HUES64 (cell line): ENCODE measurements at regions not wholly inside any gene's neighbourhood (a gene's known extent, or its start where the extent isn't known, plus 50 kb on each side); places are given as distances from the start of the nearest gene placed in this dataset.

Experiments used
- H3K27ac ChIP-seq: 2 replicates; pipeline ENCODE4 v1.7.0; 2013; ENCODE audit warnings: low read depth, low read length, inconsistent platforms
- H3K27me3 ChIP-seq: 2 replicates; pipeline ENCODE4 v1.6.1; 2013; ENCODE audit warnings: mild to moderate bottlenecking, low read length; ENCODE audit not compliant: insufficient read depth
- H3K36me3 ChIP-seq: 2 replicates; pipeline ENCODE4 v1.6.1; 2013; ENCODE audit warnings: mild to moderate bottlenecking, low read length; ENCODE audit not compliant: insufficient read depth
- H3K4me1 ChIP-seq: 2 replicates; pipeline ENCODE4 v1.6.1; 2013; ENCODE audit warnings: mild to moderate bottlenecking, low read length, moderate library complexity; ENCODE audit not compliant: insufficient read depth
- H3K4me3 ChIP-seq: 2 replicates; pipeline ENCODE4 v1.5.1; 2013; ENCODE audit warnings: mild to moderate bottlenecking, low read length, moderate library complexity
- H3K9ac ChIP-seq: 2 replicates; pipeline ENCODE4 v1.6.1; 2013; ENCODE audit warnings: mild to moderate bottlenecking, low read depth, low read length
- H3K9me3 ChIP-seq: 2 replicates; pipeline ENCODE4 v1.6.1; 2013; ENCODE audit warnings: low read depth, low read length; ENCODE audit not compliant: insufficient read depth
- WGBS: fragments of 150-250, 120-280 bp; methylation state at CpG from one replicate; pipeline ENCODE4 v1.1.7; 2013; ENCODE audit warnings: missing lambda C conversion rate; 5-methylcytosine and 5-hydroxymethylcytosine counted together

DNA sequence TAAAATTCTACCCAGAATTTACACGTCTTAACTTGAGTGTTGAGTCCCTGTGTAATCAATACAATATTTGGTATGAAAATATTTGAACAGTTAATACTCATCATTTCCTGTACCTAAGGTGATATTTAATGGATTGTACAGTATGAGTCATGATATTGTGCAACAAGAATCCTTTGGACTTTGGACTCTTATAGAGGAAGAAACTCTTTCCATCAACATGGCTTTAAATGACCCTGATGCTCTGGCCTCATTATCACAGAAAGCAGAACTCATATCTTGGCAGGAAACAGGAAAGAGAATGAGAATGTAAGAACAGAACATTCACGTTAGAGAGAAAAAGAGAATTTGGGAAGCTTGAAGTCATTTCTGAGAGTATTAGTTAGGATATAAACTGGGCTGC, 168.8 kb upstream of the B3GALT2 start:
- Histone ChIP-seq H3K36me3 (no peaks in the 10 kb centered on the region), H3K9ac (no peak overlapping the region), H3K4me3 (no peak overlapping the region), H3K27me3 (no peaks in the 10 kb centered on the region), H3K27ac (no peak overlapping the region), H3K4me1 (no peaks in the 10 kb centered on the region), H3K9me3 (no peaks in the 10 kb centered on the region)
- 92% methylated on average over 2 of the region's 2 CpGs for WGBS

- Histone ChIP-seq H3K9me3 (no peaks in the 10 kb centered on the region), H3K27me3 (no peaks in the 10 kb centered on the region), H3K27ac (no peak overlapping the region), H3K36me3 (no peaks in the 10 kb centered on the region), H3K9ac (no peak overlapping the region), H3K4me3 (no peak overlapping the region), H3K4me1 (peaks cover 6% of the 10 kb centered on the region; the same call in 1 of the 2 replicates)
- WGBS, result 90% methylated on average over 1 of the region's 3 CpGs
Observed at GRCh38 chr1:193348769-193349535, 162.5 kb upstream of the B3GALT2 start.

GRCh38 chr1:193348091-193348768, 161.8 kb upstream of the B3GALT2 start:
- no peaks in the 10 kb centered on the region for H3K9me3 ChIP-seq
- no peak overlapping the region for H3K4me3 ChIP-seq
- H3K27ac ChIP-seq, result no peak overlapping the region
- no peak overlapping the region for H3K9ac ChIP-seq
- peaks cover 6% of the 10 kb centered on the region; the same call in 1 of the 2 replicates for H3K4me1 ChIP-seq
- H3K36me3 ChIP-seq, result no peaks in the 10 kb centered on the region
- H3K27me3 ChIP-seq, result no peaks in the 10 kb centered on the region
- WGBS, result 90% methylated on average over 6 of the region's 6 CpGs

GRCh38 chr1:193346085-193346484, 159.7 kb upstream of the B3GALT2 start:
- H3K27me3 ChIP-seq, result no peaks in the 10 kb centered on the region
- H3K9ac ChIP-seq, result no peak overlapping the region
- no peak overlapping the region for H3K27ac ChIP-seq
- H3K36me3 ChIP-seq, result no peaks in the 10 kb centered on the region
- H3K4me3 ChIP-seq, result no peak overlapping the region
- H3K4me1 ChIP-seq, result peaks cover 6% of the 10 kb centered on the region; the same call in 1 of the 2 replicates
- no peaks in the 10 kb centered on the region for H3K9me3 ChIP-seq

- H3K27me3 ChIP-seq, result no peaks in the 10 kb centered on the region
- H3K4me3 ChIP-seq, result no peak overlapping the region
- no peaks in the 10 kb centered on the region for H3K4me1 ChIP-seq
- 93% methylated on average over 13 of the region's 13 CpGs for WGBS
- no peaks in the 10 kb centered on the region for H3K9me3 ChIP-seq
- H3K9ac ChIP-seq, result no peak overlapping the region
- H3K27ac ChIP-seq, result no peak overlapping the region
- no peaks in the 10 kb centered on the region for H3K36me3 ChIP-seq
Observed at GRCh38 chr1:193342811-193343210, 156.4 kb upstream of the B3GALT2 start.

GRCh38 chr1:193340331-193340730, 153.9 kb upstream of the B3GALT2 start:
- Histone ChIP-seq H3K4me3 (no peak overlapping the region), H3K4me1 (no peaks in the 10 kb centered on the region), H3K9me3 (no peaks in the 10 kb centered on the region), H3K27me3 (no peaks in the 10 kb centered on the region), H3K9ac (no peak overlapping the region), H3K27ac (no peak overlapping the region), H3K36me3 (no peaks in the 10 kb centered on the region)

DNA sequence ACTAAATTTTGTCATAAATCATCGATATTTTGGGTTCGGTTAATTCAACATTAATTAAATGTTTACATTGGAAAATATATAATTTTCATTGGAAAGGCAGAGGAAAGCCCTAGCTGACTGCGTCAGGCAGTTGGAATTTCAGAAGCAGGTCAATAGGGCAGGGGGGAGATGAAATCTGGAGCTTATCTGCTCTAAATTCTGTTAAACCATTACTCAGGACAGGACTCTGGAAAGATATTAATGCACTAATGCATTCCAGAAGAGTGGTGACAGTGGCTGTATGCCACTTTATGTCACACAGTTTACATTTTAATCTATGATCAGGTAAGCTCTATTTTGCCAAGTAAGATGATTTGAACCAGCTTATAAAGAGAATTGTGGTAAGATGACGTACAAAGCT, 153.0 kb upstream of the B3GALT2 start:
- 97% methylated on average over 2 of the region's 4 CpGs for WGBS
- Histone ChIP-seq H3K9ac (no peak overlapping the region), H3K36me3 (no peaks in the 10 kb centered on the region), H3K4me3 (no peak overlapping the region), H3K27ac (no peak overlapping the region), H3K27me3 (no peaks in the 10 kb centered on the region), H3K9me3 (no peaks in the 10 kb centered on the region), H3K4me1 (no peaks in the 10 kb centered on the region)

GRCh38 chr1:193338194-193338593, 151.8 kb upstream of the B3GALT2 start:
- H3K4me3 ChIP-seq, result no peak overlapping the region
- H3K36me3 ChIP-seq, result no peaks in the 10 kb centered on the region
- H3K27me3 ChIP-seq, result no peaks in the 10 kb centered on the region
- no peaks in the 10 kb centered on the region for H3K4me1 ChIP-seq
- no peak overlapping the region for H3K9ac ChIP-seq
- H3K9me3 ChIP-seq, result 0 out of 2 replicates have a peak, but pooled peaks cover 3% of the 10 kb centered on the region
- WGBS, result no CpG with 5 or more reads among the region's 2 CpGs
- no peak overlapping the region for H3K27ac ChIP-seq

DNA sequence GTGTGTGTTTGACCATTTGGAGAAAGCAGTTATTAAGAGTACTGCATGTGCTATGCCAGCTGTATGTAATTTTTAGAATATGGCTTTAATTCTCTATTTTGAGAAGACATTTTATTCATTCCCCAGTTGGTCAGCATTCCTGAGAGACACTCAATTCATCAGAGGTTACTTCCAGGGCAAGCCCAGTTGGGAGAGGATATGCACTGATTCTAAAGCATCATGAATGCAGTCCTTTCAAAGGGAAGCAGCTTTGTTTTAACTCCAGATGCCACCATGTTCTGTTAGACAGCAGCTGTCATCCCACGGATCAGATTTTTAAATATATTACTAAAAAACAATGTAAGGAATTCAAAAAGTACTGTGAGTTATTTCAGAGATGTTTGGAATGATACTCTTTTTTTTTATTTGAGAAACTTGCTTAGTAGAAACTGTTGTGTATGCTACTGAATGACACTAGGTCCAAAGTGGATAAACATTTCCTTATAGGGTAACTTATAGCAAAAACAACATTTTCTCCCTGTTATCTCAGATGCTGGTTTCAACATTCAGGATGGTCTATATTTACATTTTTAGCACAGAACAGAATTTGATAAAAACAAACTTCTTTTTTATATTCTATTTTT, 149.5 kb upstream of the B3GALT2 start:
- 100% methylated on average over 1 of the region's 1 CpG for whole genome bisulfite sequencing
- Histone ChIP-seq H3K27ac (no peak overlapping the region), H3K4me3 (no peak overlapping the region), H3K4me1 (no peaks in the 10 kb centered on the region), H3K36me3 (no peaks in the 10 kb centered on the region), H3K9ac (no peak overlapping the region), H3K27me3 (no peaks in the 10 kb centered on the region), H3K9me3 (peaks cover 13% of the 10 kb centered on the region; the same call in 1 of the 2 replicates)

DNA sequence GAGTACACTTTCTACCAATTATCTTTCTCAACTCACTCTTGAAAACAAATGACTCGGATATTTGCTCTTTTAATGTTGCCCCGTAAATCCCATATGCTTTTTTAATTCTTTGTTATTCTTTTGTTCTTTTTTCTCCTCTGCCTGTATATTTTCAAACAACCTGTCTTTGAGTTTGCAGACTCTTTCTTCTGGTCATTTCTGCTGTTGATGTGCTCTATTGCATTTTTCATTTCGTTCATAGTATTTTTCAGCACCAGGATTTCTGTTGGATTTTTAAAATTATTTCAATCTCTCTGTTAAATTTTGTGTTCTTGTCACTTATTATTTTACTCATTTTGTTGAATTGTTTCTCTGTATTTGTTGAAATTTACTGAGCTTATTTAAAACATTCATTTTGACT, 146.8 kb upstream of the B3GALT2 start:
- Histone ChIP-seq H3K4me1 (no peaks in the 10 kb centered on the region), H3K9ac (no peak overlapping the region), H3K9me3 (peaks cover 13% of the 10 kb centered on the region; the same call in 1 of the 2 replicates), H3K27ac (no peak overlapping the region), H3K27me3 (no peaks in the 10 kb centered on the region), H3K36me3 (no peaks in the 10 kb centered on the region), H3K4me3 (no peak overlapping the region)
- WGBS, result 96% methylated on average over 3 of the region's 3 CpGs

DNA sequence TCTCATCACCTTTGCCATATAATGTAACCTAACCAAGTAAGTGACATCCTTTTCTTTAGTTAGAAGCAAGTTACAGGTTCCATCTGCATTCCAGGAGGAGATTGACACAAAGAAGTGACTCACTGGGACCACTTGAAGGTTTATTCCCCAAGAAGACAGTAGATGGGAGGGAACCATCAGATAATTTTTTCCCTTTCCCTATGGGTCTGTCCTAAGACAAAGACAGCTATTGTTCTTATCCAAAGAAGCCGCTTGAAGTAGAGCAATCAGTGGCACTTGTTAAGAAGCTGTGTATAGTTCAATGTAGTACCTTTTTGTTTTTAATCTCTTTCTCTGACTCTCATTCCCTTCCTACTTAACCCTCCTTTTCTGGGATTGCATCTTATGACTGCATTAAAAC, 139.9 kb upstream of the B3GALT2 start:
- no peak overlapping the region for H3K9ac ChIP-seq
- no peaks in the 10 kb centered on the region for H3K36me3 ChIP-seq
- H3K9me3 ChIP-seq, result peaks cover 7% of the 10 kb centered on the region; the same call in 1 of the 2 replicates
- no peak overlapping the region for H3K4me3 ChIP-seq
- H3K27me3 ChIP-seq, result no peaks in the 10 kb centered on the region
- H3K27ac ChIP-seq, result no peak overlapping the region
- H3K4me1 ChIP-seq, result no peaks in the 10 kb centered on the region
- 100% methylated on average over 1 of the region's 1 CpG for WGBS
